ENCODE measurements at regions not wholly inside any gene's neighbourhood (a gene's known extent, or its start where the extent isn't known, plus 50 kb on each side); places are given as distances from the start of the nearest gene placed in this dataset.

DNA sequence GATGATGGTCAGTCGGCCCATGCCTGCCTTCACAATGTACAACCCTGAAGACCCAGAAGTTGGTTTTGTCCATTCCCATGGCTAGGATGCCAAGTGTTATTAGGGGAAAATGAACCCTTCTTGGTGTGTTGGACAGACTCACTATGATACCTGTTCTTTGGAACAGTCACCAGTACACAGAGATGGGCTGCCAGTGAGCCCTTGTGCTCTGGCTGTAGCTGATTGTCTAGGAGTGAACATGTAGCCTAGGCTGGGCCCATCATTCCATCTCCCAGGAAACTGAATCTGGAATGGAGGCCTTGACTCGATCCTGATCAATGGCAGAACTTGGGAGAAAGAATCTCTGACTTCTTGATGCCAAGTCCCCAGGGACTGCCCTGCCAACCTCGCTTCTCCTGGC, 188.9 kb downstream of the EVX1 start:
- Histone ChIP-seq H3K27me3 (ENCODE audit: control insufficient read depth in 1 of 2, insufficient read depth in 2 of 2, low read length in 2 of 2) (peaks cover 5% of the 10 kb centered on the region in 2 experiments), H3K27ac (ENCODE audit: low read depth in 1 of 2, low read length in 2 of 2) (no peak overlapping the region), H3K9me3 (ENCODE audit: control insufficient read depth in 1 of 2, insufficient read depth in 1 of 2, low read length in 2 of 2) (no peaks in the 10 kb centered on the region), H3K36me3 (ENCODE audit: insufficient read depth, low read length) (no peaks in the 10 kb centered on the region), H3K4me1 (ENCODE audit: insufficient read depth, low read length) (no peaks in the 10 kb centered on the region), H3K4me3 (ENCODE audit: low read length) (no peak overlapping the region)
- Mint-ChIP-seq H3K27me3 (peaks cover 28% of the 10 kb centered on the region), H3K4me3 (no peak overlapping the region), H3K9me3 (no peaks in the 10 kb centered on the region), H3K36me3 (ENCODE audit: low read depth) (no peaks in the 10 kb centered on the region), H3K4me1 (ENCODE audit: low read depth) (no peaks in the 10 kb centered on the region), H3K27ac (no peak overlapping the region)
- ATAC-seq (ENCODE audit: poor library complexity) (no peak), DNase-seq (no peak)
- intact Hi-C loops (cut with DNase I, micrococcal nuclease), result loop anchor here in 1 of 2 experiments (10.0 kb wide), 1 partner anchor 57 kb away; no protein-coding TSS in a partner anchor
- TF ChIP-seq, protein P1, sequence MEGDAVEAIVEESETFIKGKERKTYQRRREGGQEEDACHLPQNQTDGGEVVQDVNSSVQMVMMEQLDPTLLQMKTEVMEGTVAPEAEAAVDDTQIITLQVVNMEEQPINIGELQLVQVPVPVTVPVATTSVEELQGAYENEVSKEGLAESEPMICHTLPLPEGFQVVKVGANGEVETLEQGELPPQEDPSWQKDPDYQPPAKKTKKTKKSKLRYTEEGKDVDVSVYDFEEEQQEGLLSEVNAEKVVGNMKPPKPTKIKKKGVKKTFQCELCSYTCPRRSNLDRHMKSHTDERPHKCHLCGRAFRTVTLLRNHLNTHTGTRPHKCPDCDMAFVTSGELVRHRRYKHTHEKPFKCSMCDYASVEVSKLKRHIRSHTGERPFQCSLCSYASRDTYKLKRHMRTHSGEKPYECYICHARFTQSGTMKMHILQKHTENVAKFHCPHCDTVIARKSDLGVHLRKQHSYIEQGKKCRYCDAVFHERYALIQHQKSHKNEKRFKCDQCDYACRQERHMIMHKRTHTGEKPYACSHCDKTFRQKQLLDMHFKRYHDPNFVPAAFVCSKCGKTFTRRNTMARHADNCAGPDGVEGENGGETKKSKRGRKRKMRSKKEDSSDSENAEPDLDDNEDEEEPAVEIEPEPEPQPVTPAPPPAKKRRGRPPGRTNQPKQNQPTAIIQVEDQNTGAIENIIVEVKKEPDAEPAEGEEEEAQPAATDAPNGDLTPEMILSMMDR (IDR thresholded peaks at IDR 0.05), result no peak
- CTCF ChIA-PET, result no interaction called here
- POLR2A ChIA-PET, result no interaction called here

DNA sequence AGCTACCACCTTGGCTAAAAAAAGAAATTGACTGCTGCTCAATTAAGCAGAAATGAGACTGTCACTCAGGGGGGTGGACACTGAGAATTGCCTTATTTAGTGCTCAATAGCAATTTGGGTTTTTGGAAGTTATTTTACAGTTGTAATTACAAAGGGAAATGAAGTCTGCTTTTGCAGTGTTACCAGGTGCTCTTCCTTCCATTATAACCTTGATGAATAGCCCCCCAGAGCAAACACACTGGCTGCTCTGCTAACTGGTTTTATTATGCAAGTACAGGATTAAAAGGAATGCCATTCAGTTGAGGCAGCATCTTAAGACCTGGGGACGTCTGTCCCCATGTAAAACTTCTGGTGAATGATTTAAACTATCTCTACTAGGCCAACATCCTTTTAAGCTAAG, 191.0 kb downstream of the EVX1 start:
- TF ChIP-seq, protein P1 (IDR thresholded peaks at IDR 0.05), result no peak
- intact Hi-C loops (cut with DNase I, micrococcal nuclease), result loop anchor here in 1 of 2 experiments (10.0 kb wide), 1 partner anchor 59 kb away; no protein-coding TSS in a partner anchor
- ChIA-PET POLR2A (no interaction called here), CTCF (no interaction called here)
- Histone ChIP-seq H3K4me1 (ENCODE audit: insufficient read depth, low read length) (no peaks in the 10 kb centered on the region), H3K4me3 (ENCODE audit: low read length) (no peak overlapping the region), H3K9me3 (ENCODE audit: control insufficient read depth in 1 of 2, insufficient read depth in 1 of 2, low read length in 2 of 2) (no peaks in the 10 kb centered on the region), H3K27me3 (ENCODE audit: control insufficient read depth in 1 of 2, insufficient read depth in 2 of 2, low read length in 2 of 2) (peaks cover 5% of the 10 kb centered on the region in 2 experiments), H3K36me3 (ENCODE audit: insufficient read depth, low read length) (no peaks in the 10 kb centered on the region), H3K27ac (ENCODE audit: low read depth in 1 of 2, low read length in 2 of 2) (no peak overlapping the region)
- no peak overlapping the region for H3K27ac Mint-ChIP-seq
- no peak overlapping the region for H3K4me3 Mint-ChIP-seq
- DNase-seq (no peak), ATAC-seq (ENCODE audit: poor library complexity) (no peak)
- no peaks in the 10 kb centered on the region for H3K4me1 Mint-ChIP-seq (ENCODE audit: low read depth)
- no peaks in the 10 kb centered on the region for H3K9me3 Mint-ChIP-seq
- H3K36me3 Mint-ChIP-seq (ENCODE audit: low read depth), result no peaks in the 10 kb centered on the region
- H3K27me3 Mint-ChIP-seq, result peaks cover 35% of the 10 kb centered on the region

DNA sequence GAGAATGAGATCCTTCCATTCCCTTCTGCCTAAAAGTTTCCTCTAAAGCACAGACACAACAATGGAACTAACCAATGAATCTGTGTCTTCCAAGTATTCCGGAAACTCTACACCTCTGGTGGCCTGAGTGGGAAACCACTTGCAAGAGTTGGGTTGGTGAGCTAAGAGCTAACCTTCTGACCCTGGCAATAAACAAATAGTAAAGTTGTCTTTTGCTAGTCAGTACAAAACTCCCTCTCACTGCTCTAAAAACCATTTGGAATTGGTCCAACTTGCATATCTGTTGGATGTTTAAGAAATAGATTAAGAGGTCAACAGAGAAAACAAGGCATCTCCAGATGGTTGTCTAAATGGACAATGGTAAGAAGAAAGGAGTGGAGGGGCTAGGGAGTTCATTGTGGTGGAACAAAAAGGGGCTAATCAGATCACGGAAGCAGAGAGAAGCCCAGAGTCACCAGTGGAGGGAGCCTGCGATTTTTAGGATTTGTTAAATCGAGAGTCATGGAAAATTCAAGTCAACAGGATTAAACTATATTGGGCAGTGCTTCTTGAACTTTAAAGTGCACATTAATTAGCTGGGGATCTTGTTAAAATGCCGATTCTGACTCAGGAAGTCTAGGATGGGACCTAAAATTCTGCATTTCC, 192.3 kb downstream of the EVX1 start:
- POLR2A ChIA-PET, result no interaction called here

More for the DNA sequence above, 192.3 kb downstream of the EVX1 start:
- H3K4me3 ChIP-seq (ENCODE audit: low read length), result no peak overlapping the region
- peaks cover 5 to 8% of the 10 kb centered on the region in 2 experiments for H3K27me3 ChIP-seq (ENCODE audit: control insufficient read depth in 1 of 2, insufficient read depth in 2 of 2, low read length in 2 of 2)
- Mint-ChIP-seq H3K36me3 (ENCODE audit: low read depth) (no peaks in the 10 kb centered on the region), H3K27me3 (peaks cover 36% of the 10 kb centered on the region), H3K4me1 (ENCODE audit: low read depth) (no peaks in the 10 kb centered on the region), H3K4me3 (no peak overlapping the region), H3K27ac (no peak overlapping the region), H3K9me3 (no peaks in the 10 kb centered on the region)
- H3K27ac ChIP-seq (ENCODE audit: low read depth in 1 of 2, low read length in 2 of 2), result no peak overlapping the region
- TF ChIP-seq, protein P1 (IDR thresholded peaks at IDR 0.05), result no peak
- intact Hi-C loops (cut with DNase I, micrococcal nuclease), result loop anchor here in 1 of 2 experiments (10.0 kb wide), 1 partner anchor 60 kb away; no protein-coding TSS in a partner anchor
- H3K4me1 ChIP-seq (ENCODE audit: insufficient read depth, low read length), result no peaks in the 10 kb centered on the region
- DNase-seq, result no peak
- H3K9me3 ChIP-seq (ENCODE audit: control insufficient read depth in 1 of 2, insufficient read depth in 1 of 2, low read length in 2 of 2), result no peaks in the 10 kb centered on the region
- no peaks in the 10 kb centered on the region for H3K36me3 ChIP-seq (ENCODE audit: insufficient read depth, low read length)
- ATAC-seq (ENCODE audit: poor library complexity), result no peak
- CTCF ChIA-PET, result no interaction called here
